Natural killer cell (primary cell): ENCODE measurements at regions not wholly inside any gene's neighbourhood (a gene's known extent, or its start where the extent isn't known, plus 50 kb on each side); places are given as distances from the start of the nearest gene placed in this dataset.

ENCODE experiments used
- ATAC-seq, 3 donors: fragments of 150-1000 bp in 2 of 3; fragments of 200-7000 bp in 1 of 3; cut with Tn5 transposase; 1 replicate in 1 of 3; 2 replicates in 2 of 3; pipeline ENCODE4 v1.10.0; 2021; ENCODE audit warnings: mild to moderate bottlenecking in 2 of 3, moderate library complexity in 2 of 3
- DNase-seq, 2 donors: peaks; one replicate each; pipeline versions ENCODE4 v3.0.0 to v3.0.0-alpha.2; 2013 to 2021; ENCODE audit warnings: mixed read lengths in 1 of 2
- H3K27ac ChIP-seq: one replicate; pipeline ENCODE4 v1.5.1; 2013; ENCODE audit warnings: mild to moderate bottlenecking, low read length
- H3K27me3 ChIP-seq: one replicate; pipeline ENCODE4 v1.6.1; 2013; ENCODE audit warnings: low read length; ENCODE audit not compliant: control insufficient read depth, insufficient read depth
- H3K36me3 ChIP-seq: one replicate; pipeline ENCODE4 v1.6.1; 2013; ENCODE audit warnings: low read length; ENCODE audit not compliant: control insufficient read depth, insufficient read depth
- H3K4me1 ChIP-seq: one replicate; pipeline ENCODE4 v1.6.1; 2013; ENCODE audit warnings: low read length; ENCODE audit not compliant: control insufficient read depth, insufficient read depth
- H3K4me3 ChIP-seq: one replicate; pipeline ENCODE4 v1.5.1; 2013; ENCODE audit warnings: low read length
- H3K9me3 ChIP-seq: one replicate; pipeline ENCODE4 v1.6.1; 2013; ENCODE audit warnings: low read length; ENCODE audit not compliant: control insufficient read depth, insufficient read depth
- H3K27ac Mint-ChIP-seq, 2 donors: one replicate each; pipeline ENCODE4 v1.8.0; 2022; ENCODE audit warnings: mild to moderate bottlenecking in 2 of 2, mixed read lengths in 2 of 2, moderate library complexity in 1 of 2
- H3K27me3 Mint-ChIP-seq, 2 donors: one replicate each; pipeline ENCODE4 v1.8.0; 2022; ENCODE audit warnings: low read depth in 2 of 2, mixed read lengths in 2 of 2
- H3K36me3 Mint-ChIP-seq: one replicate; pipeline ENCODE4 v1.8.0; 2022; ENCODE audit warnings: mixed read lengths
- H3K4me1 Mint-ChIP-seq, 2 donors: one replicate each; pipeline ENCODE4 v1.8.0; 2022; ENCODE audit warnings: mixed read lengths in 2 of 2
- H3K4me3 Mint-ChIP-seq: one replicate; pipeline ENCODE4 v1.8.0; 2022; ENCODE audit warnings: mild to moderate bottlenecking, moderate library complexity, mixed read lengths
- H3K9me3 Mint-ChIP-seq, 2 donors: one replicate each; pipeline ENCODE4 v1.8.0; 2022; ENCODE audit warnings: mixed read lengths in 2 of 2
- WGBS: methylation state at CpG from one replicate; pipeline ENCODE4 v1.1.7; 2013; ENCODE audit warnings: missing lambda C conversion rate; ENCODE audit not compliant: insufficient coverage; 5-methylcytosine and 5-hydroxymethylcytosine counted together
- intact Hi-C: fragments of 100-400 bp; cut with micrococcal nuclease; formaldehyde crosslinking; loops from one replicate; pipeline ENCODE4 v1.14.2; 2022
- TF ChIP-seq, protein P1 (sequence below): fragments of 200-600 bp; IDR thresholded peaks from one replicate; pipeline ENCODE4 v1.8.0; 2022; ENCODE audit warnings: antibody characterized with exemption

DNA sequence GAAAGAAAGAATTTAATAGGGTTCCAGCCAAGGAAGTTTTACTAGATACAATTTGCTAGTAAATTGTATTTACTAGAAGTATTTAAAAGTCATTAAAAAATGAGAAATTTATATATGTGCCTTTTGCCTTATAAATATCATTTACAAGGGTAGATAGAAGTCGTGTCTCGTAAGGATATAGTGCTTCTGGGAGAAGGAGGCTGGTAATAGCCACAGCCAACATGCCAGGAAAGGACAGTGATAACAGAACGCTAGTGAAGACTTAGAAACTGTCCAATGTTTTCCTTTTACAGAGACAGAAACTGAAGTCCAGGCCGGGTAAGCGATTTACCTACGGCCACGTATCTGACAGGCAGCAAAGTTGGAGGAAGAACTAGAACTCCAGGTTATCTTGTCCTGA is 113.5 kb upstream of the LRRN1 start:
- H3K4me3 ChIP-seq = no peak overlapping the region
- H3K4me1 ChIP-seq = no peaks in the 10 kb centered on the region
- peaks cover 1% of the 10 kb centered on the region for H3K27me3 ChIP-seq
- intact Hi-C loops = no loop called here
- peaks cover 0 to 2% of the 10 kb centered on the region in 2 donors for H3K27me3 Mint-ChIP-seq
- no peaks in the 10 kb centered on the region for H3K36me3 Mint-ChIP-seq
- DNase-seq (no peak), ATAC-seq (no peak)
- no peak overlapping the region for H3K27ac Mint-ChIP-seq
- TF ChIP-seq, protein P1, sequence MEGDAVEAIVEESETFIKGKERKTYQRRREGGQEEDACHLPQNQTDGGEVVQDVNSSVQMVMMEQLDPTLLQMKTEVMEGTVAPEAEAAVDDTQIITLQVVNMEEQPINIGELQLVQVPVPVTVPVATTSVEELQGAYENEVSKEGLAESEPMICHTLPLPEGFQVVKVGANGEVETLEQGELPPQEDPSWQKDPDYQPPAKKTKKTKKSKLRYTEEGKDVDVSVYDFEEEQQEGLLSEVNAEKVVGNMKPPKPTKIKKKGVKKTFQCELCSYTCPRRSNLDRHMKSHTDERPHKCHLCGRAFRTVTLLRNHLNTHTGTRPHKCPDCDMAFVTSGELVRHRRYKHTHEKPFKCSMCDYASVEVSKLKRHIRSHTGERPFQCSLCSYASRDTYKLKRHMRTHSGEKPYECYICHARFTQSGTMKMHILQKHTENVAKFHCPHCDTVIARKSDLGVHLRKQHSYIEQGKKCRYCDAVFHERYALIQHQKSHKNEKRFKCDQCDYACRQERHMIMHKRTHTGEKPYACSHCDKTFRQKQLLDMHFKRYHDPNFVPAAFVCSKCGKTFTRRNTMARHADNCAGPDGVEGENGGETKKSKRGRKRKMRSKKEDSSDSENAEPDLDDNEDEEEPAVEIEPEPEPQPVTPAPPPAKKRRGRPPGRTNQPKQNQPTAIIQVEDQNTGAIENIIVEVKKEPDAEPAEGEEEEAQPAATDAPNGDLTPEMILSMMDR = no peak
- no peak overlapping the region for H3K27ac ChIP-seq
- no peaks in the 10 kb centered on the region for H3K4me1 Mint-ChIP-seq
- no peaks in the 10 kb centered on the region for H3K36me3 ChIP-seq
- no peaks in the 10 kb centered on the region for H3K9me3 ChIP-seq
- 85% methylated on average over 7 of the region's 7 CpGs for WGBS
- H3K9me3 Mint-ChIP-seq = peaks cover 0 to 2% of the 10 kb centered on the region in 2 donors
- H3K4me3 Mint-ChIP-seq = no peak overlapping the region

DNA sequence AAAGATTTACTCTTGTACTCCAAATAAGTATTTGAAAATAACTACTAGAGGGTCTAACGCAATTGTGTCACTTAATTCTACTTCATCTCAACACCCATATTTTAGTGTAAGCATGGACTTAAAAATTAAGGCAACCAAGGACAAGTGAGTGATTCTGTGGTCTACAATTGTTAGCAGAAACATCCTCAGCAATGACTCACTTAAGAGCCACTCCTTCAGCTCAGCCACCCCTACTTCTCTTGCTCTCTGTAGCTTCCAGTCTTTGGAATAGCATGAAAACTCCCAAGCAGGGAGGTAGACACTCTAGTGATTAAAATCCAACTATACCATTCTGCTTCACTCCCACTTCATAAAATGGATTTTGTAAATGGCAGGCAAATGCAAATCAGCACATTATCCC is 116.0 kb upstream of the LRRN1 start:
- peaks cover 0 to 2% of the 10 kb centered on the region in 2 donors for H3K9me3 Mint-ChIP-seq
- Histone ChIP-seq H3K27ac (no peak overlapping the region), H3K4me1 (no peaks in the 10 kb centered on the region), H3K36me3 (no peaks in the 10 kb centered on the region), H3K4me3 (no peak overlapping the region), H3K27me3 (no peaks in the 10 kb centered on the region), H3K9me3 (no peaks in the 10 kb centered on the region)
- H3K27ac Mint-ChIP-seq = no peak overlapping the region
- H3K27me3 Mint-ChIP-seq = peaks cover 0 to 2% of the 10 kb centered on the region in 2 donors
- TF ChIP-seq, protein P1 = no peak
- DNase-seq = no peak
- intact Hi-C loops = no loop called here
- ATAC-seq = no peak
- no peak overlapping the region for H3K4me3 Mint-ChIP-seq
- no CpG with 5 or more reads among the region's 1 CpG for WGBS
- no peaks in the 10 kb centered on the region for H3K4me1 Mint-ChIP-seq
- no peaks in the 10 kb centered on the region for H3K36me3 Mint-ChIP-seq

DNA sequence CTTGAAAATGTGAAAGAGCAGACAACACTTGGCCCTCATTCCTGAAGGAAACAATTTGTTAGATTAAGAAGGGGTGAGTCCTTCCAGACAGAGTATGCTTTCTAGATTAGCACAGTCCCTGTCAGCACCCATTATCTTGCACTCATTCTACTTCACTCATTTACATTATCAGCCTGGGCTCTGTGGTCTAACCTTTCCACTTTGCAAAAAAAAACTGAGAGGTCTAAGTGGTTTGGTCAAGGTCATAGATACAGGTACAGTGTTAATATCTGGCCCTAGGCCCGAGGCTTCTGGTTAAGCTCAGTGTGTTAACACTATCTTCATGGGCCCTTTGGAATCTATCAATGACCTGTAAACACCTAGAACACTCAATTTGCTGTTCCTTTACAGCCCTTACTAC is 123.4 kb upstream of the LRRN1 start:
- H3K27ac ChIP-seq = no peak overlapping the region
- DNase-seq = no peak
- H3K4me1 Mint-ChIP-seq = no peaks in the 10 kb centered on the region
- WGBS = 52% methylated on average over 1 of the region's 1 CpG
- intact Hi-C loops = no loop called here
- TF ChIP-seq, protein P1 = no peak
- H3K27me3 Mint-ChIP-seq = no peaks in the 10 kb centered on the region
- H3K27me3 ChIP-seq = no peaks in the 10 kb centered on the region
- H3K4me3 ChIP-seq = no peak overlapping the region
- no peaks in the 10 kb centered on the region for H3K9me3 ChIP-seq
- no peaks in the 10 kb centered on the region for H3K4me1 ChIP-seq
- no peak overlapping the region for H3K27ac Mint-ChIP-seq
- peaks cover 0 to 4% of the 10 kb centered on the region in 2 donors for H3K9me3 Mint-ChIP-seq
- H3K4me3 Mint-ChIP-seq = no peak overlapping the region
- ATAC-seq = no peak
- no peaks in the 10 kb centered on the region for H3K36me3 Mint-ChIP-seq
- no peaks in the 10 kb centered on the region for H3K36me3 ChIP-seq

DNA sequence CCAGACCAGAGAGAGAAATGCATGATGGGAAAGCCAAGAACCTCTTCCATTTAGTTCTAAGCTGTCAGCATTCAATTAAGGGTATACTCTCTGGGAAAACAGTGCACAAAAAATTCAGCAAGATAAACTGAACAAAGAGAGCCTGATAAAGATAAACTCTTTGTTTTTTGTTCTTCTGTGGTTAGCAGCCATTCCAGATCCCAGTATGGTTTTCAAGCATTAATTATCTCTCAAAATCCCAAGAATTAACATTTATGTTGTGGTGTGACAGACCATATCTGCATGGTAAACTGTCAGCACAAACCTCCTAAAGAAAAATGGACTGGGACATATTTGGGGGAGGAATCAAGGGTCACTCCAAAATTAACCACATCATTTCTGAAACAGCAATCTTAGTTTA is 124.0 kb upstream of the LRRN1 start:
- Mint-ChIP-seq H3K4me3 (no peak overlapping the region), H3K9me3 (peaks cover 0 to 4% of the 10 kb centered on the region in 2 donors), H3K27me3 (no peaks in the 10 kb centered on the region), H3K27ac (no peak overlapping the region), H3K36me3 (no peaks in the 10 kb centered on the region), H3K4me1 (no peaks in the 10 kb centered on the region)
- H3K27ac ChIP-seq = no peak overlapping the region
- no peak overlapping the region for H3K4me3 ChIP-seq
- intact Hi-C loops = no loop called here
- no peaks in the 10 kb centered on the region for H3K9me3 ChIP-seq
- no peaks in the 10 kb centered on the region for H3K27me3 ChIP-seq
- no peak for DNase-seq
- no peaks in the 10 kb centered on the region for H3K36me3 ChIP-seq
- TF ChIP-seq, protein P1 = no peak
- no peaks in the 10 kb centered on the region for H3K4me1 ChIP-seq
- no peak for ATAC-seq
